ENCODE measurements at regions not wholly inside any gene's neighbourhood (a gene's known extent, or its start where the extent isn't known, plus 50 kb on each side); places are given as distances from the start of the nearest gene placed in this dataset.

- Histone ChIP-seq H2BK5ac (ENCODE audit: low read length) (no peak overlapping the region), H3K18ac (ENCODE audit: low read length) (no peak overlapping the region), H4K5ac (ENCODE audit: low read length) (no peak overlapping the region), H3K27ac (ENCODE audit: low read depth, low read length) (no peak overlapping the region), H3K79me1 (ENCODE audit: low read length) (no peaks in the 10 kb centered on the region), H3K4me2 (ENCODE audit: low read length) (no peak overlapping the region), H2AK5ac (ENCODE audit: low read length) (no peak overlapping the region), H2BK120ac (ENCODE audit: low read depth, low read length) (no peak overlapping the region), H2BK15ac (replicated peaks; ENCODE audit: low read depth) (no peak overlapping the region), H3K36me3 (ENCODE audit: control insufficient read depth, insufficient read depth, low read length) (no peaks in the 10 kb centered on the region), H3K4ac (ENCODE audit: low read depth, low read length) (no peak overlapping the region), H4K8ac (ENCODE audit: low read depth, low read length) (no peak overlapping the region), H3K4me3 (ENCODE audit: low read length) (no peak overlapping the region), H3K79me2 (ENCODE audit: control insufficient read depth, insufficient read depth, low read length) (no peaks in the 10 kb centered on the region), H3K23ac (ENCODE audit: low read length) (no peak overlapping the region), H3K4me1 (ENCODE audit: control insufficient read depth, low read depth, low read length) (no peaks in the 10 kb centered on the region), H3K9ac (ENCODE audit: low read length) (no peak overlapping the region), H3K27me3 (ENCODE audit: insufficient read depth, low read length, poor library complexity) (no peaks in the 10 kb centered on the region), H3K56ac (ENCODE audit: low read length) (no peak overlapping the region)
- DNase-seq, result no peak
These were observed 1012.6 kb downstream of the EFNA5 start for GRCh38 chr5:106658150-106658549.

- Histone ChIP-seq H2BK5ac (ENCODE audit: low read length) (no peak overlapping the region), H3K4me2 (ENCODE audit: low read length) (no peak overlapping the region)
- WGBS (ENCODE audit: extremely low coverage, insufficient coverage, low lambda C conversion rate), result no CpG with 5 or more reads among the region's 2 CpGs
These were observed 1013.9 kb downstream of the EFNA5 start for GRCh38 chr5:106656821-106657220.

GRCh38 chr5:106649031-106649430 is 1021.7 kb downstream of the EFNA5 start:
- Histone ChIP-seq H2BK5ac (ENCODE audit: low read length) (no peak overlapping the region), H3K4me3 (ENCODE audit: low read length) (no peak overlapping the region), H3K79me1 (ENCODE audit: low read length) (no peaks in the 10 kb centered on the region), H3K56ac (ENCODE audit: low read length) (no peak overlapping the region), H4K8ac (ENCODE audit: low read depth, low read length) (no peak overlapping the region), H3K23ac (ENCODE audit: low read length) (no peak overlapping the region), H3K27me3 (ENCODE audit: insufficient read depth, low read length, poor library complexity) (no peaks in the 10 kb centered on the region), H3K27ac (ENCODE audit: low read depth, low read length) (no peak overlapping the region), H3K36me3 (ENCODE audit: control insufficient read depth, insufficient read depth, low read length) (no peaks in the 10 kb centered on the region), H2AK5ac (ENCODE audit: low read length) (no peak overlapping the region), H3K9ac (ENCODE audit: low read length) (no peak overlapping the region), H3K4me1 (ENCODE audit: control insufficient read depth, low read depth, low read length) (no peaks in the 10 kb centered on the region), H3K4ac (ENCODE audit: low read depth, low read length) (no peak overlapping the region), H3K18ac (ENCODE audit: low read length) (no peak overlapping the region), H2BK15ac (replicated peaks; ENCODE audit: low read depth) (no peak overlapping the region), H2BK120ac (ENCODE audit: low read depth, low read length) (no peak overlapping the region), H3K4me2 (ENCODE audit: low read length) (no peak overlapping the region), H4K5ac (ENCODE audit: low read length) (no peak overlapping the region), H3K79me2 (ENCODE audit: control insufficient read depth, insufficient read depth, low read length) (no peaks in the 10 kb centered on the region)
- no peak for DNase-seq

More at GRCh38 chr5:106656821-106657220, 1013.9 kb downstream of the EFNA5 start:
- Histone ChIP-seq H3K18ac (ENCODE audit: low read length) (no peak overlapping the region), H2BK15ac (replicated peaks; ENCODE audit: low read depth) (no peak overlapping the region), H3K4me3 (ENCODE audit: low read length) (no peak overlapping the region), H3K79me2 (ENCODE audit: control insufficient read depth, insufficient read depth, low read length) (no peaks in the 10 kb centered on the region), H3K27me3 (ENCODE audit: insufficient read depth, low read length, poor library complexity) (no peaks in the 10 kb centered on the region), H3K23ac (ENCODE audit: low read length) (no peak overlapping the region), H2AK5ac (ENCODE audit: low read length) (no peak overlapping the region), H3K4me1 (ENCODE audit: control insufficient read depth, low read depth, low read length) (no peaks in the 10 kb centered on the region), H3K36me3 (ENCODE audit: control insufficient read depth, insufficient read depth, low read length) (no peaks in the 10 kb centered on the region), H4K8ac (ENCODE audit: low read depth, low read length) (no peak overlapping the region), H4K5ac (ENCODE audit: low read length) (no peak overlapping the region), H3K4ac (ENCODE audit: low read depth, low read length) (no peak overlapping the region), H2BK120ac (ENCODE audit: low read depth, low read length) (no peak overlapping the region), H3K79me1 (ENCODE audit: low read length) (no peaks in the 10 kb centered on the region), H3K27ac (ENCODE audit: low read depth, low read length) (no peak overlapping the region), H3K9ac (ENCODE audit: low read length) (no peak overlapping the region), H3K56ac (ENCODE audit: low read length) (no peak overlapping the region)
- DNase-seq, result no peak

- H4K8ac ChIP-seq (ENCODE audit: low read depth, low read length), result no peak overlapping the region
- H3K18ac ChIP-seq (ENCODE audit: low read length), result no peak overlapping the region
- no peaks in the 10 kb centered on the region for H3K79me1 ChIP-seq (ENCODE audit: low read length)
- no peak overlapping the region for H2BK120ac ChIP-seq (ENCODE audit: low read depth, low read length)
- no peak overlapping the region for H3K23ac ChIP-seq (ENCODE audit: low read length)
- H3K4me2 ChIP-seq (ENCODE audit: low read length), result no peak overlapping the region
- H3K36me3 ChIP-seq (ENCODE audit: control insufficient read depth, insufficient read depth, low read length), result no peaks in the 10 kb centered on the region
- H3K79me2 ChIP-seq (ENCODE audit: control insufficient read depth, insufficient read depth, low read length), result no peaks in the 10 kb centered on the region
- no CpG with 5 or more reads among the region's 2 CpGs for WGBS (ENCODE audit: extremely low coverage, insufficient coverage, low lambda C conversion rate)
- H2AK5ac ChIP-seq (ENCODE audit: low read length), result no peak overlapping the region
- no peak overlapping the region for H4K5ac ChIP-seq (ENCODE audit: low read length)
- H3K9ac ChIP-seq (ENCODE audit: low read length), result no peak overlapping the region
- no peak overlapping the region for H3K56ac ChIP-seq (ENCODE audit: low read length)
- no peak overlapping the region for H2BK15ac ChIP-seq (replicated peaks; ENCODE audit: low read depth)
- no peak overlapping the region for H2BK5ac ChIP-seq (ENCODE audit: low read length)
- H3K4me1 ChIP-seq (ENCODE audit: control insufficient read depth, low read depth, low read length), result no peaks in the 10 kb centered on the region
- DNase-seq, result no peak
- no peaks in the 10 kb centered on the region for H3K27me3 ChIP-seq (ENCODE audit: insufficient read depth, low read length, poor library complexity)
- no peak overlapping the region for H3K4me3 ChIP-seq (ENCODE audit: low read length)
- H3K27ac ChIP-seq (ENCODE audit: low read depth, low read length), result no peak overlapping the region
- no peak overlapping the region for H3K4ac ChIP-seq (ENCODE audit: low read depth, low read length)
These were observed 1022.3 kb downstream of the EFNA5 start for GRCh38 chr5:106648401-106648800.

- H3K18ac ChIP-seq (ENCODE audit: low read length), result no peak overlapping the region
- no peak overlapping the region for H4K5ac ChIP-seq (ENCODE audit: low read length)
- WGBS (ENCODE audit: extremely low coverage, insufficient coverage, low lambda C conversion rate), result no CpG with 5 or more reads among the region's 1 CpG
- H2BK15ac ChIP-seq (replicated peaks; ENCODE audit: low read depth), result no peak overlapping the region
- H3K79me2 ChIP-seq (ENCODE audit: control insufficient read depth, insufficient read depth, low read length), result no peaks in the 10 kb centered on the region
- no peak overlapping the region for H3K4me3 ChIP-seq (ENCODE audit: low read length)
- no peak overlapping the region for H3K9ac ChIP-seq (ENCODE audit: low read length)
- no peak overlapping the region for H3K4me2 ChIP-seq (ENCODE audit: low read length)
- no peak overlapping the region for H2BK120ac ChIP-seq (ENCODE audit: low read depth, low read length)
- H3K4ac ChIP-seq (ENCODE audit: low read depth, low read length), result no peak overlapping the region
- no peaks in the 10 kb centered on the region for H3K27me3 ChIP-seq (ENCODE audit: insufficient read depth, low read length, poor library complexity)
- H2AK5ac ChIP-seq (ENCODE audit: low read length), result no peak overlapping the region
- DNase-seq, result no peak
- H3K4me1 ChIP-seq (ENCODE audit: control insufficient read depth, low read depth, low read length), result no peaks in the 10 kb centered on the region
- H3K56ac ChIP-seq (ENCODE audit: low read length), result no peak overlapping the region
- H2BK5ac ChIP-seq (ENCODE audit: low read length), result no peak overlapping the region
- no peak overlapping the region for H4K8ac ChIP-seq (ENCODE audit: low read depth, low read length)
- no peak overlapping the region for H3K23ac ChIP-seq (ENCODE audit: low read length)
- no peak overlapping the region for H3K27ac ChIP-seq (ENCODE audit: low read depth, low read length)
- no peaks in the 10 kb centered on the region for H3K79me1 ChIP-seq (ENCODE audit: low read length)
- no peaks in the 10 kb centered on the region for H3K36me3 ChIP-seq (ENCODE audit: control insufficient read depth, insufficient read depth, low read length)
These were observed 1024.6 kb downstream of the EFNA5 start for GRCh38 chr5:106646106-106646505.

- Histone ChIP-seq H4K8ac (ENCODE audit: low read depth, low read length) (no peak overlapping the region), H2AK5ac (ENCODE audit: low read length) (no peak overlapping the region), H4K5ac (ENCODE audit: low read length) (no peak overlapping the region), H3K79me2 (ENCODE audit: control insufficient read depth, insufficient read depth, low read length) (no peaks in the 10 kb centered on the region), H3K4me3 (ENCODE audit: low read length) (no peak overlapping the region), H3K23ac (ENCODE audit: low read length) (no peak overlapping the region), H2BK5ac (ENCODE audit: low read length) (no peak overlapping the region), H3K4me1 (ENCODE audit: control insufficient read depth, low read depth, low read length) (no peaks in the 10 kb centered on the region), H3K27me3 (ENCODE audit: insufficient read depth, low read length, poor library complexity) (no peaks in the 10 kb centered on the region), H3K9ac (ENCODE audit: low read length) (no peak overlapping the region), H2BK15ac (replicated peaks; ENCODE audit: low read depth) (no peak overlapping the region), H2BK120ac (ENCODE audit: low read depth, low read length) (no peak overlapping the region), H3K36me3 (ENCODE audit: control insufficient read depth, insufficient read depth, low read length) (no peaks in the 10 kb centered on the region), H3K27ac (ENCODE audit: low read depth, low read length) (no peak overlapping the region), H3K56ac (ENCODE audit: low read length) (no peak overlapping the region), H3K4me2 (ENCODE audit: low read length) (no peak overlapping the region), H3K4ac (ENCODE audit: low read depth, low read length) (no peak overlapping the region), H3K79me1 (ENCODE audit: low read length) (no peaks in the 10 kb centered on the region), H3K18ac (ENCODE audit: low read length) (no peak overlapping the region)
- DNase-seq, result peak; percentile 4
- no CpG with 5 or more reads among the region's 1 CpG for WGBS (ENCODE audit: extremely low coverage, insufficient coverage, low lambda C conversion rate)
These were observed 1030.2 kb downstream of the EFNA5 start for GRCh38 chr5:106640511-106640910.
